ENCODE measurements at regions not wholly inside any gene's neighbourhood (a gene's known extent, or its start where the extent isn't known, plus 50 kb on each side); places are given as distances from the start of the nearest gene placed in this dataset.

DNA sequence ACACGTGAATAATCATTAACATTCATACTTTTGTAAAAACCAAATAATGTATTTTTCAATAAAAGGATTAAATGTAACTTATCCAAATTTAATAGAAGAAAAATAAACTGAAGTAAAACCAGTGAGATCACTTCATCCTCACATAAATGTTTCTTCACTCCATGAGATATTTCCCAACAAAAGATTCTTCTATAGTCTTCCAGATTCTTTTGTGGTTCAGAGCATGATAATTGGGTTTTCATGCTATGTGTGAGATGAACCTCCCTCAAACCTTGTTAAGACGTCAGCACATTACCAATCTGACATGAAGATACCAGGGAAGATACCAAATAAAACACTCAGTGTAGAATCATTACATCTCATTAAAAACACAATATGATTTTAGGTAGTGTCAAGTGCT lies 62.9 kb upstream of the OXGR1 start:
- H3K27me3 ChIP-seq (replicated peaks; ENCODE audit: insufficient read depth) = no peaks in the 10 kb centered on the region
- H3K4me2 ChIP-seq (ENCODE audit: unreplicated experiment) = no peak overlapping the region
- no peaks in the 10 kb centered on the region for H4K20me1 ChIP-seq (ENCODE audit: insufficient read depth)
- H3K4me3 ChIP-seq = no peak overlapping the region
- H3K9ac ChIP-seq = no peak overlapping the region
- H2AFZ ChIP-seq = no peak overlapping the region
- H3F3A ChIP-seq (ENCODE audit: insufficient read depth) = no peaks in the 10 kb centered on the region
- H3K4me1 ChIP-seq (ENCODE audit: insufficient read depth) = peaks cover 5% of the 10 kb centered on the region; the same call in 1 of the 2 replicates
- 58 to 65% methylated on average over 2 of the region's 2 CpGs for WGBS, 2 experiments (ENCODE audit: low coverage in 1 of 2, low lambda C conversion rate in 2 of 2, missing lambda C conversion rate in 2 of 2)
- no peaks in the 10 kb centered on the region for H3K9me3 ChIP-seq (ENCODE audit: low read depth)
- H3K79me2 ChIP-seq (ENCODE audit: insufficient read depth) = no peaks in the 10 kb centered on the region
- no peak overlapping the region for H3K27ac ChIP-seq
- in situ Hi-C loops (cut with MboI) = no loop called here
- no peak for DNase-seq
- no peaks in the 10 kb centered on the region for H3K9me2 ChIP-seq (ENCODE audit: insufficient read depth)
- no peaks in the 10 kb centered on the region for H3K36me3 ChIP-seq (ENCODE audit: low read depth)
- TF ChIP-seq EZH2 (IDR thresholded peaks at IDR 0.05; ENCODE audit: insufficient read depth, poor library complexity, severe bottlenecking) (no peak), EZH2phosphoT487 (IDR thresholded peaks at IDR 0.05; ENCODE audit: insufficient read depth, low read depth) (no peak)

GRCh38 chr13:97058391-97058790 lies 64.1 kb upstream of the OXGR1 start:
- H3K4me3 ChIP-seq = no peak overlapping the region
- no peak overlapping the region for H3K4me2 ChIP-seq (ENCODE audit: unreplicated experiment)
- no peaks in the 10 kb centered on the region for H3F3A ChIP-seq (ENCODE audit: insufficient read depth)
- no peak for TF ChIP-seq EZH2 (IDR thresholded peaks at IDR 0.05; ENCODE audit: insufficient read depth, poor library complexity, severe bottlenecking)
- peaks cover 5% of the 10 kb centered on the region; the same call in 1 of the 2 replicates for H3K4me1 ChIP-seq (ENCODE audit: insufficient read depth)
- no peak overlapping the region for H3K27ac ChIP-seq
- no peaks in the 10 kb centered on the region for H3K9me2 ChIP-seq (ENCODE audit: insufficient read depth)
- H3K9me3 ChIP-seq (ENCODE audit: low read depth) = no peaks in the 10 kb centered on the region
- H3K9ac ChIP-seq = no peak overlapping the region
- no peak for DNase-seq
- in situ Hi-C loops (cut with MboI) = no loop called here
- H3K36me3 ChIP-seq (ENCODE audit: low read depth) = no peaks in the 10 kb centered on the region
- no peaks in the 10 kb centered on the region for H3K27me3 ChIP-seq (replicated peaks; ENCODE audit: insufficient read depth)
- H4K20me1 ChIP-seq (ENCODE audit: insufficient read depth) = no peaks in the 10 kb centered on the region
- no peaks in the 10 kb centered on the region for H3K79me2 ChIP-seq (ENCODE audit: insufficient read depth)
- WGBS, 2 experiments (ENCODE audit: low coverage in 1 of 2, low lambda C conversion rate in 2 of 2, missing lambda C conversion rate in 2 of 2) = 9 to 12% methylated on average over 3 of the region's 3 CpGs
- peak overlapping the region; percentile 45 for H2AFZ ChIP-seq

GRCh38 chr13:97058926-97059325 lies 64.7 kb upstream of the OXGR1 start:
- H3K4me2 ChIP-seq (ENCODE audit: unreplicated experiment) = no peak overlapping the region
- no peak overlapping the region for H3K27ac ChIP-seq
- H3K9ac ChIP-seq = no peak overlapping the region
- H3F3A ChIP-seq (ENCODE audit: insufficient read depth) = no peaks in the 10 kb centered on the region
- no peaks in the 10 kb centered on the region for H3K36me3 ChIP-seq (ENCODE audit: low read depth)
- in situ Hi-C loops (cut with MboI) = no loop called here
- H3K9me2 ChIP-seq (ENCODE audit: insufficient read depth) = no peaks in the 10 kb centered on the region
- peak; percentile 21 for DNase-seq
- H3K79me2 ChIP-seq (ENCODE audit: insufficient read depth) = no peaks in the 10 kb centered on the region
- H3K4me3 ChIP-seq = no peak overlapping the region
- no peak overlapping the region for H2AFZ ChIP-seq
- no peaks in the 10 kb centered on the region for H3K9me3 ChIP-seq (ENCODE audit: low read depth)
- peaks cover 5% of the 10 kb centered on the region; the same call in 1 of the 2 replicates for H3K4me1 ChIP-seq (ENCODE audit: insufficient read depth)
- no peaks in the 10 kb centered on the region for H3K27me3 ChIP-seq (replicated peaks; ENCODE audit: insufficient read depth)
- no peaks in the 10 kb centered on the region for H4K20me1 ChIP-seq (ENCODE audit: insufficient read depth)
- no peak for TF ChIP-seq EZH2phosphoT487 (IDR thresholded peaks at IDR 0.05; ENCODE audit: insufficient read depth, low read depth)
- TF ChIP-seq EZH2 (IDR thresholded peaks at IDR 0.05; ENCODE audit: insufficient read depth, poor library complexity, severe bottlenecking) = no peak
- WGBS, 2 experiments (ENCODE audit: low coverage in 1 of 2, low lambda C conversion rate in 2 of 2, missing lambda C conversion rate in 2 of 2) = 35 to 44% methylated on average over 1 of the region's 1 CpG

DNA sequence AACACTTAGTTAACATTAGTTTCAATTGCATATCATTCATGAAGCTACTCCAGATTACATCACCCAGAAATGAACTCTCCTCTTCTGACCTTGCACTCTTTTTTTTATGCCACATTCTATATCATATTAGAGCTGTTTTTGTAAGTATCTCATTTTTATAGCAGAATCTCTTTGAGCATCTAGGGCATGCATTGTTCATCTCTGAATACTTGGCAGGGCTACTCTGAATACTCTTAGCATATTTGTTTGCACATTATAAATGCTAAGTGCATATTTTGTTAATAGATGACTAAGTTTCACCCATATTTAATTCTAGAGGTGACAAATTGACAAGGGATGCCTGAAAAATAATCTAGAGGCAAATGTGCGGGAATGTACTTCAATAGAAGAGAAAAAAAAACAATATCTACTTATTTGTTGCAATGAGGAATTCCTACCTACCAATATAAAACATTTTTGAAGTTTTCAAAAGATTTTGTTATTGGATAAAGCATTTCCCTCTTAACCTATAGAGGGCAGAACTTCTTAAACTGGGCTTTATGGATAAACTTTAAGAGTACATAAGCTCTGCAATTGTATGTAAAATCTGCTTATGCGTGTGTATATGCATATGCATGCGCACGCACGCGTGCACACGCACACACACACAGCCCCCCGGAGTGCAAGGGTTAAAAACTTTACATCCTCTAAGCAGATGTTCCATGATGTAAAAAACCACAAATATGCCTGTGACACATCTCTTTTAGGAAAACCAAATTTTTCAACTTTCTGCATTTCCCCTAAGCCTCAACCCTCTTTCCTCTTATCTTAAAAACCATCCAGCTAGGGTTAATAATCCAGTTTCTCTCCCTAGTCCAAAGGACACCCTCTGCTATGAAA lies 73.0 kb upstream of the OXGR1 start:
- Histone ChIP-seq H3K9me3 (ENCODE audit: low read depth) (no peaks in the 10 kb centered on the region), H3K36me3 (ENCODE audit: low read depth) (no peaks in the 10 kb centered on the region), H3K9me2 (ENCODE audit: insufficient read depth) (no peaks in the 10 kb centered on the region), H2AFZ (no peak overlapping the region), H3K79me2 (ENCODE audit: insufficient read depth) (no peaks in the 10 kb centered on the region), H4K20me1 (ENCODE audit: insufficient read depth) (no peaks in the 10 kb centered on the region), H3K27ac (no peak overlapping the region), H3K4me1 (ENCODE audit: insufficient read depth) (peaks cover 12% of the 10 kb centered on the region), H3K4me3 (no peak overlapping the region), H3K4me2 (ENCODE audit: unreplicated experiment) (no peak overlapping the region), H3F3A (ENCODE audit: insufficient read depth) (no peaks in the 10 kb centered on the region), H3K9ac (no peak overlapping the region), H3K27me3 (replicated peaks; ENCODE audit: insufficient read depth) (no peaks in the 10 kb centered on the region)
- WGBS, 2 experiments (ENCODE audit: low coverage in 1 of 2, low lambda C conversion rate in 2 of 2, missing lambda C conversion rate in 2 of 2) = 77 to 85% methylated on average over 8 of the region's 8 CpGs
- in situ Hi-C loops (cut with MboI) = no loop called here
- TF ChIP-seq EZH2phosphoT487 (IDR thresholded peaks at IDR 0.05; ENCODE audit: insufficient read depth, low read depth) (no peak), EZH2 (IDR thresholded peaks at IDR 0.05; ENCODE audit: insufficient read depth, poor library complexity, severe bottlenecking) (no peak)
- peak; percentile 39 for DNase-seq

Measured in GM23248 (cell line).